PC-3 (cell line): ENCODE measurements at regions not wholly inside any gene's neighbourhood (a gene's known extent, or its start where the extent isn't known, plus 50 kb on each side); places are given as distances from the start of the nearest gene placed in this dataset.

Experiments
- ATAC-seq: fragments of 200-7000 bp; cut with Tn5 transposase; 2 replicates; pipeline ENCODE4 v1.9.1; 2020; ENCODE audit warnings: mild to moderate bottlenecking, moderate library complexity
- BruUV-seq: library from RNA; stranded (reverse); fragments of 400-500 nt; replicated peaks from 2 replicates; lab custom pipeline; 2021; lab: Mats Ljungman, UMichigan
- CTCF ChIA-PET: fragments of 300-600 bp; sonication (Branson Sonifier 250); formaldehyde crosslinking; loops from one replicate; lab custom pipeline; 2022; ENCODE audit warnings: antibody characterized with exemption; lab: Charles Lee
- POLR2A ChIA-PET: fragments of 300-600 bp; sonication (Branson Sonifier 250); formaldehyde crosslinking; loops from one replicate; lab custom pipeline; 2022; ENCODE audit warnings: antibody characterized with exemption; ENCODE audit not compliant: unreplicated experiment; lab: Charles Lee
- DNase-seq: peaks from one replicate; pipeline ENCODE4 v3.0.0-alpha.2; 2015
- H2AFZ ChIP-seq: fragments of 300-600 bp; sonication (generic); 2 replicates; pipeline ENCODE4 v1.6.0; 2016; ENCODE audit warnings: antibody characterized with exemption, low read length
- H3F3A ChIP-seq: fragments of 300-600 bp; sonication (generic); one replicate; pipeline ENCODE4 v1.6.0; 2017; ENCODE audit warnings: antibody characterized with exemption, low read length, control low read depth, mild to moderate bottlenecking; ENCODE audit not compliant: unreplicated experiment
- H3K27ac ChIP-seq: fragments of 300-600 bp; sonication (generic); 2 replicates; pipeline ENCODE4 v1.5.1; 2016; ENCODE audit warnings: mild to moderate bottlenecking, low read length
- H3K27me3 ChIP-seq: fragments of 300-600 bp; sonication (generic); 2 replicates; pipeline ENCODE4 v1.6.1; 2016; ENCODE audit warnings: low read length, mixed read lengths
- H3K36me3 ChIP-seq: fragments of 300-600 bp; sonication (generic); 2 replicates; pipeline ENCODE4 v1.6.1; 2016; ENCODE audit warnings: low read depth, mixed run types, low read length, mixed read lengths
- H3K4me1 ChIP-seq: fragments of 300-600 bp; sonication (generic); 2 replicates; pipeline ENCODE4 v1.5.1; 2016; ENCODE audit warnings: low read length; ENCODE audit not compliant: insufficient read depth
- H3K4me2 ChIP-seq: fragments of 300-600 bp; sonication (generic); 2 replicates; pipeline ENCODE4 v1.6.0; 2016; ENCODE audit warnings: low read length
- H3K4me3 ChIP-seq: fragments of 300-600 bp; sonication (generic); 2 replicates; pipeline ENCODE4 v1.5.1; 2016; ENCODE audit warnings: mild to moderate bottlenecking, low read length, mixed read lengths
- H3K79me2 ChIP-seq: fragments of 300-600 bp; sonication (generic); 2 replicates; pipeline ENCODE4 v1.6.1; 2017; ENCODE audit warnings: low read length, mixed read lengths
- H3K9ac ChIP-seq: fragments of 300-600 bp; sonication (generic); 2 replicates; pipeline ENCODE4 v1.6.0; 2016; ENCODE audit warnings: mild to moderate bottlenecking, low read length
- H3K9me2 ChIP-seq: fragments of 300-600 bp; sonication (generic); replicated peaks from 2 replicates; pipeline ENCODE4 v1.6.1; 2016; ENCODE audit warnings: mixed run types, low read length, mixed read lengths
- H3K9me3 ChIP-seq: fragments of 300-600 bp; sonication (generic); 2 replicates; pipeline ENCODE4 v1.6.1; 2016; ENCODE audit warnings: low read length, mixed read lengths
- H4K20me1 ChIP-seq: fragments of 300-600 bp; sonication (generic); 2 replicates; pipeline ENCODE4 v1.6.1; 2016; ENCODE audit warnings: low read length, mixed read lengths
- CTCF ChIP-seq: fragments of 300-600 bp; sonication (generic); conservative IDR thresholded peaks from 2 replicates; pipeline ENCODE4 v1.5.1; 2017; ENCODE audit warnings: antibody characterized with exemption, low read depth, mild to moderate bottlenecking, low read length
- EZH2 ChIP-seq: fragments of 300-600 bp; sonication (generic); IDR thresholded peaks from one replicate; pipeline ENCODE4 v1.6.1; 2017; ENCODE audit warnings: antibody characterized with exemption, mild to moderate bottlenecking, low read length; ENCODE audit not compliant: unreplicated experiment
- EZH2phosphoT487 ChIP-seq: fragments of 300-600 bp; sonication (generic); IDR thresholded peaks from 2 replicates; pipeline ENCODE4 v1.6.1; 2018; ENCODE audit warnings: mild to moderate bottlenecking, antibody characterized with exemption, low read length, borderline replicate concordance
- intact Hi-C: fragments of 100-400 bp; cut with micrococcal nuclease; formaldehyde crosslinking; loops from 2 replicates; pipeline ENCODE4 v1.9.0; 2023

DNA sequence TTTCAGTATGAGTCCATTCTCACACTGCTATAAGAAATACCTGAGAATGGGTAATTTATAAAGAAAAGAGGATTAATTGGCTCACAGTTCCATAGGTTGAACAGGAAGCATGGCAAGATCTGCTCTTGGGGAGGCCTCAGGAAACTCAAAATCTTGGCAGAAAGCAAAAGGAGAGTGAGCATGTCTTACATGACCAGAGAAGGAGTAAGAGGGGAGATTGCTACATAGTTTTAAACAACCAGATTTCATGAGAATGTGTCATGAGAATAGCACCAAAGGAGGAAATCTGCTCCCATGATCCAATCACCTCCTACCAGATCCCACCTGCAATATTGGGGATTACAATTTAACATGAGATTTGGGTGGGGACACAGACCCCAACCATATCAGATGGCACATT is 672.4 kb downstream of the HTR1B start:
- Histone ChIP-seq H3F3A (no peaks in the 10 kb centered on the region), H3K9me3 (no peaks in the 10 kb centered on the region), H3K27ac (no peak overlapping the region), H3K36me3 (no peaks in the 10 kb centered on the region), H2AFZ (no peak overlapping the region), H3K9ac (no peak overlapping the region), H3K4me1 (no peaks in the 10 kb centered on the region), H4K20me1 (no peaks in the 10 kb centered on the region), H3K27me3 (no peaks in the 10 kb centered on the region), H3K9me2 (no peaks in the 10 kb centered on the region), H3K79me2 (no peaks in the 10 kb centered on the region), H3K4me3 (no peak overlapping the region), H3K4me2 (no peak overlapping the region)
- ATAC-seq: no peak
- no peak for DNase-seq
- CTCF ChIA-PET: no interaction called here
- BruUV-seq: no TSS peak
- TF ChIP-seq EZH2 (no peak), CTCF (no peak), EZH2phosphoT487 (no peak)
- intact Hi-C loops: no loop called here
- POLR2A ChIA-PET: no interaction called here

DNA sequence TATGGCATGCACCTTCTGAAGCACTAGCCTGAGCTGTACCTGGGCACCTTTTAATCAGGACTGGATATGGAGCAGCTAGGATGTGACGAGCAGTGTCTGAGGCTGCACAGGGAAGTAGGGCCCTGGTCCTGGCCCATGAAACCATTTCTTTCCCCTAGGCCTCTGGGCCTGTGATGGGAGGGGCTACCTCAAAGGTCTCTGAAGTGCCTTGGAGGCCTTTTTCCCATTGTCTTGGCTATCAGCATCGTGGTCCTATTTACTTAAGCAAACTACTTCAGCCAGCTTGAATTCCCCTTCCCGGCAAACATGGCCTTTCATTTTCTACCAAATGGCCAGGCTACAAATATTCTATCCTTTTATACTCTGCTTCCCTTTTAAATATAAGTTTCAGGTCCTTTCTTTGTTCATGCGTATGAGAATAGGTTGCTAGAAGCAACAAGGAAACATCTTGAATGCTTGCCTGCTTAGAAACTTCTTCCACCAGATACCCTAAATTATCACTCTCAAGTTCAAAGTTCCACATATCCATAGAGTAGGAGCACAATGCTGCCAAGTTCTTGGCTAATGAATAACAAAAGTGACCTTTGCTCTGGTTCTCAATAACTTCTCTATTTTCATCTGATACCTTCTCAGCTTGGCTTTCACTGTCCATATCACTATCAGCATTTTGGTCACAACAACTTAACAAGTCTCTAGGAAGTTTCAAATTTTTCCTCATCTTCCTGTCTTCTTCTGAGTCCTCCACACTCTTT is 673.1 kb downstream of the HTR1B start:
- no peaks in the 10 kb centered on the region for H3K79me2 ChIP-seq
- H3K4me3 ChIP-seq: no peak overlapping the region
- no peak overlapping the region for H3K27ac ChIP-seq
- TF ChIP-seq EZH2 (no peak), CTCF (no peak), EZH2phosphoT487 (no peak)
- no peaks in the 10 kb centered on the region for H3K9me3 ChIP-seq
- H3K9ac ChIP-seq: no peak overlapping the region
- H3F3A ChIP-seq: no peaks in the 10 kb centered on the region
- H3K9me2 ChIP-seq: no peaks in the 10 kb centered on the region
- no peak overlapping the region for H2AFZ ChIP-seq
- H3K27me3 ChIP-seq: no peaks in the 10 kb centered on the region
- H4K20me1 ChIP-seq: no peaks in the 10 kb centered on the region
- H3K4me1 ChIP-seq: no peaks in the 10 kb centered on the region
- ChIA-PET CTCF (no interaction called here), POLR2A (no interaction called here)
- DNase-seq (no peak), ATAC-seq (no peak)
- no peak overlapping the region for H3K4me2 ChIP-seq
- no TSS peak for BruUV-seq
- intact Hi-C loops: no loop called here
- H3K36me3 ChIP-seq: no peaks in the 10 kb centered on the region

- Histone ChIP-seq H3K9me2 (no peaks in the 10 kb centered on the region), H3K9me3 (no peaks in the 10 kb centered on the region), H3K9ac (no peak overlapping the region), H3K36me3 (no peaks in the 10 kb centered on the region), H4K20me1 (no peaks in the 10 kb centered on the region), H3K27me3 (no peaks in the 10 kb centered on the region), H3K27ac (no peak overlapping the region), H2AFZ (no peak overlapping the region), H3K79me2 (no peaks in the 10 kb centered on the region), H3K4me3 (no peak overlapping the region), H3K4me2 (no peak overlapping the region), H3K4me1 (no peaks in the 10 kb centered on the region), H3F3A (no peaks in the 10 kb centered on the region)
- ChIA-PET POLR2A (no interaction called here), CTCF (no interaction called here)
- no TSS peak for BruUV-seq
- DNase-seq: no peak
- ATAC-seq: no peak
- no peak for TF ChIP-seq CTCF
- no peak for TF ChIP-seq EZH2phosphoT487
- no peak for TF ChIP-seq EZH2
- intact Hi-C loops: no loop called here
Observed at GRCh38 chr6:76789580-76789979, 673.7 kb downstream of the HTR1B start.
